Heart right ventricle (tissue), 16 donors: ENCODE measurements at regions not wholly inside any gene's neighbourhood (a gene's known extent, or its start where the extent isn't known, plus 50 kb on each side); places are given as distances from the start of the nearest gene placed in this dataset.
A peak's percentile ranks its signal among the peaks of the same experiment; 100 is the strongest.

Experiments
- ATAC-seq, 8 donors: fragments of 200-7000 bp; cut with Tn5 transposase; one replicate each; pipeline ENCODE4 v1.9.1; 2020; ENCODE audit warnings: mild to moderate bottlenecking in 8 of 8, moderate library complexity in 8 of 8, moderate number of reproducible peaks in 1 of 8
- DNase-seq, 2 donors: peaks; one replicate each; pipeline ENCODE4 v3.0.0-alpha.2; 2020
- H3K27ac ChIP-seq, 10 donors: fragments of 200-600 bp; sonication (generic) in 2 of 10; one replicate each; pipeline versions ENCODE4 v1.5.0 to v1.8.0; 2020 to 2022; ENCODE audit warnings: mild to moderate bottlenecking in 3 of 10
- H3K27me3 ChIP-seq, 7 donors: fragments of 200-600 bp; one replicate each; pipeline ENCODE4 v1.8.0; 2021 to 2022; ENCODE audit warnings: mild to moderate bottlenecking in 2 of 7
- H3K36me3 ChIP-seq, 9 donors: fragments of 200-600 bp; sonication (generic) in 1 of 9; one replicate each; pipeline versions ENCODE4 v1.5.0 to v1.8.0; 2020 to 2022; ENCODE audit warnings: mild to moderate bottlenecking in 2 of 9
- H3K4me1 ChIP-seq, 9 donors: fragments of 200-600 bp; sonication (generic) in 1 of 9; one replicate each; pipeline versions ENCODE4 v1.5.0 to v1.8.0; 2020 to 2022; ENCODE audit warnings: mild to moderate bottlenecking in 4 of 9
- H3K4me3 ChIP-seq, 10 donors: fragments of 200-600 bp; sonication (generic) in 2 of 10; one replicate each; pipeline versions ENCODE4 v1.5.0 to v1.8.0; 2020 to 2022; ENCODE audit warnings: mild to moderate bottlenecking in 7 of 10, moderate library complexity in 2 of 10
- H3K9me3 ChIP-seq, 11 donors: fragments of 200-600 bp in 10 of 11; sonication (generic) in 2 of 11; one replicate each; pipeline versions ENCODE4 v1.5.0 to v1.8.0; 2013 to 2022; ENCODE audit warnings: mild to moderate bottlenecking in 2 of 11, control low read depth in 1 of 11, moderate library complexity in 1 of 11
- WGBS, 2 donors: extraction: QIAGEN DNeasy Blood & Tissue Kit; methylation state at CpG; one replicate each; pipeline ENCODE4 v1.1.7; 2013; ENCODE audit warnings: inconsistent platforms in 1 of 2; 5-methylcytosine and 5-hydroxymethylcytosine counted together
- intact Hi-C, 10 donors: fragments of 100-400 bp; cut with DNase I; formaldehyde crosslinking; loops; one replicate each; pipeline versions ENCODE4 v1.11.1 to v1.14.2; 2022
- TF ChIP-seq, protein P1 (sequence below), 9 donors: fragments of 200-600 bp; sonication (generic) in 2 of 9; IDR thresholded peaks; one replicate each; pipeline versions ENCODE4 v1.5.0 to v1.8.0; 2021 to 2022; ENCODE audit warnings: antibody characterized with exemption in 9 of 9, mild to moderate bottlenecking in 5 of 9, moderate library complexity in 1 of 9
- donor health status: Arrhythmogenic right ventricular cardiomyopathy.
- donor health status: ischemic (EF 13 %, LVEDD 7.1; RV severe dilation, severe dysfunction).
- donor health status: healthy with polysubstance abuse.
- donor health status: DM: no; HTN: yes; CAD: no.
- donor health status: DM: no; HTN: no; CAD: no.
- donor health status: ischemic (EF 25% LVEDD 6.9; RV normal size, moderate dysfunction).
- donor health status: ischemic (EF 25% LVEDD 5.7; RV mildly dilated, moderate dysfunction).
- donor health status: healthy.
- donor health status: DM: yes; HTN: yes; CAD: no.
- donor health status: Ischemic cardiomyopathy.
- donor health status: ischemic (EF 35%, LVEDD 5.7; RV mildly dilated, moderate dysfunction).
- donor health status: nonischemic (EF 11% LVEDD 7.7; RV severe dilation, severe dysfunction).
- donor health status: DM: yes; HTN: yes; CAD: no.
- donor health status: PGD.
- donor health status: ischemic (EF 29% LVEDD 5.4; RV normal size, mild dysfunction).
- donor health status: nonischemic (EF 23%, LVEDD 6.1; RV moderate dilation, normal function).

DNA sequence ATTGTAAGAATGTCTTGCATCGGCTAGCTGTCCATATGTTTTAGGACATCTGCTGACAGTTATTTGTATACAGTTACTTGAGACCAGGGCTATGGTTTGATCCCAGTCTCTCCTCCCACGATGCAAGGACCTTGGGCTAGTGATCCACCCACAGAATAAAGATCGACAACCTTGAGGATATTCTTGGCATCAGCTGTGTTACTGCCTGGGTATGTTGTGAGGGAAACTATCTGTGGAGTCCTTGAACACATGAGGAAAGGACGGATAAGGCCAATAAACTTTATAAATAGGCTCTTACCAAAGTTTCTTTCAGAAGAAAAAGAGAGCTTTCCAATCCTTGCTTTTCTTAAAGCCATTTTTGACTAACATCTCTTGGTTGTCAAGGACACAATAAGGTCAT is 70.8 kb upstream of the HEY2 start:
- WGBS, 2 donors = 36 to 47% methylated on average over 4 of the region's 4 CpGs
- intact Hi-C loops = no loop called here
- H3K36me3 ChIP-seq = no peaks in the 10 kb centered on the region
- H3K4me1 ChIP-seq = no peaks in the 10 kb centered on the region
- peak in 4 of 8 donors; percentile 65 to 83 (median 79) for ATAC-seq
- TF ChIP-seq, protein P1, sequence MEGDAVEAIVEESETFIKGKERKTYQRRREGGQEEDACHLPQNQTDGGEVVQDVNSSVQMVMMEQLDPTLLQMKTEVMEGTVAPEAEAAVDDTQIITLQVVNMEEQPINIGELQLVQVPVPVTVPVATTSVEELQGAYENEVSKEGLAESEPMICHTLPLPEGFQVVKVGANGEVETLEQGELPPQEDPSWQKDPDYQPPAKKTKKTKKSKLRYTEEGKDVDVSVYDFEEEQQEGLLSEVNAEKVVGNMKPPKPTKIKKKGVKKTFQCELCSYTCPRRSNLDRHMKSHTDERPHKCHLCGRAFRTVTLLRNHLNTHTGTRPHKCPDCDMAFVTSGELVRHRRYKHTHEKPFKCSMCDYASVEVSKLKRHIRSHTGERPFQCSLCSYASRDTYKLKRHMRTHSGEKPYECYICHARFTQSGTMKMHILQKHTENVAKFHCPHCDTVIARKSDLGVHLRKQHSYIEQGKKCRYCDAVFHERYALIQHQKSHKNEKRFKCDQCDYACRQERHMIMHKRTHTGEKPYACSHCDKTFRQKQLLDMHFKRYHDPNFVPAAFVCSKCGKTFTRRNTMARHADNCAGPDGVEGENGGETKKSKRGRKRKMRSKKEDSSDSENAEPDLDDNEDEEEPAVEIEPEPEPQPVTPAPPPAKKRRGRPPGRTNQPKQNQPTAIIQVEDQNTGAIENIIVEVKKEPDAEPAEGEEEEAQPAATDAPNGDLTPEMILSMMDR (IDR thresholded peaks at IDR 0.05) = no peak
- H3K9me3 ChIP-seq = peaks cover 0 to 10% (median 0%) of the 10 kb centered on the region in 11 donors
- H3K27ac ChIP-seq = no peak overlapping the region
- peak in 1 of 2 donors; percentile 8 for DNase-seq
- H3K27me3 ChIP-seq = no peaks in the 10 kb centered on the region
- no peak overlapping the region for H3K4me3 ChIP-seq

DNA sequence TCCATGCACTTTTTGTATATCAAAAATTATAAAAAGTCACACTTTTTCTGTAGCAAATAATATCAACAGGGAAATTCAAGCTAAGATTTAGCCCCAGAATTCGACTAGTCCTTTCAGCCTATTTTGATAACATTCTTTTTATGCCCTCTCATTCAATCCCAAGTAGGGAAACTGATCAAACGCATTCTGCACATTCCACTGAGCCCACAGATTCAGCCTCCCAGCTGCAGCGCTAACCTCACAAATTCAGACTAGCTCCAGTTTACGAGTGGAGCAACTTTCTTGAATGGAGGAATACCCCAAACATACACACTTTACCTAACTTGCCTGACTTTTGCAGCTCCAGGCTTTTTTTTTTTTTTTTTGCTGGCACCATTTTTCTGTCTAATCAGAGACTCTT is 70.3 kb upstream of the HEY2 start:
- H3K27ac ChIP-seq = no peak overlapping the region

DNA sequence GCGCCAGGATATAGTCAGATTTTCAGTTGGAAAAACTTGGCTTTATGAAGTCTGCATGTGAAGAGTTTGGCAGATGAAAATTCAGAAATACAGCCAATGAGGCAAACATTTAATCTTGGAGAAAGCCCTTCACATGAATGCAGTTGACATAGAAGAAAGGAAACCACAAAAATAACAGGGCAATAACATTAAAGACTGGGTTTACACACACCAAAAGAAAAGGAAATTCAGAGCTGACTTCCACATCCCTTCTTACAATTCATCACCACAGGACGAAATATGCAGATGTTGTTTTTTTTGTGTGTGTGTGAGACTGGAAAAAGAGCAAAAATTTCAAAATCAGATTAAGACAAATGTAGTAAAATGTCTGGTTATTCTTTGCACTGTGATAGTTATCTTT is 69.8 kb upstream of the HEY2 start:
- TF ChIP-seq, protein P1 (IDR thresholded peaks at IDR 0.05) = no peak
- Histone ChIP-seq H3K36me3 (no peaks in the 10 kb centered on the region), H3K4me3 (no peak overlapping the region), H3K27me3 (no peaks in the 10 kb centered on the region), H3K9me3 (peaks cover 0 to 14% (median 0%) of the 10 kb centered on the region in 11 donors), H3K4me1 (no peaks in the 10 kb centered on the region), H3K27ac (no peak overlapping the region)
- no peak for DNase-seq
- WGBS, 2 donors = 67 to 74% methylated on average over 2 of the region's 2 CpGs
- intact Hi-C loops = no loop called here
- ATAC-seq = no peak

More for the DNA sequence above, 70.3 kb upstream of the HEY2 start:
- DNase-seq (no peak), ATAC-seq (no peak)
- TF ChIP-seq, protein P1 (IDR thresholded peaks at IDR 0.05) = no peak
- H3K36me3 ChIP-seq = no peaks in the 10 kb centered on the region
- H3K27me3 ChIP-seq = no peaks in the 10 kb centered on the region
- H3K4me3 ChIP-seq = no peak overlapping the region
- 74 to 86% methylated on average over 4 of the region's 4 CpGs for WGBS, 2 donors
- H3K9me3 ChIP-seq = peaks cover 0 to 14% (median 0%) of the 10 kb centered on the region in 11 donors
- H3K4me1 ChIP-seq = no peaks in the 10 kb centered on the region
- intact Hi-C loops = no loop called here

DNA sequence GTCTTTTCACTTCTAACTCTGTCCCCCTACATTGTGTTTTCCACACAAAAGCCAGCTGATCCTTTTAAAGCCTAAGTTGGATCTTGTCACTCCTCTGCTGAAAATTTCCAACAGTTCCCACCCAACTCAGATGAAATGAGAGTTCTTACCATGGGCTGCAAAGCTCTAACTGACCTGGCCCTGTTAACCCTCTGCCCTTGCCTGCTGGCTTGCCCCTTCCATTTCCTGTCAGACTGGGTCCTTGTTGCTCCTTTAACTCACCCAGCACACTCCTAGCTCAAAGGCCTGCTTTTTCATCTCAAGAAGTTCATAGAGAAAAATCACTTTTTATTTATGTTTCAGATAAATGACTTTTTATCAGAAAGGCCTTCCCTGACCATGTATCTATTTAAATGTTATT is 66.5 kb upstream of the HEY2 start:
- H3K9me3 ChIP-seq = peaks cover 0 to 23% (median 0%) of the 10 kb centered on the region in 11 donors
- H3K36me3 ChIP-seq = no peaks in the 10 kb centered on the region
- ATAC-seq (no peak), DNase-seq (no peak)
- no peaks in the 10 kb centered on the region for H3K4me1 ChIP-seq
- TF ChIP-seq, protein P1 (IDR thresholded peaks at IDR 0.05) = no peak
- no peaks in the 10 kb centered on the region for H3K27me3 ChIP-seq
- H3K4me3 ChIP-seq = no peak overlapping the region
- no peak overlapping the region for H3K27ac ChIP-seq
- intact Hi-C loops = no loop called here
